B cell (primary cell): ENCODE measurements at regions not wholly inside any gene's neighbourhood (a gene's known extent, or its start where the extent isn't known, plus 50 kb on each side); places are given as distances from the start of the nearest gene placed in this dataset.

Source experiments
- ATAC-seq: fragments of 200-7000 bp; cut with Tn5 transposase; one replicate; pipeline ENCODE4 v1.10.0; 2021; ENCODE audit warnings: low read depth, mild to moderate bottlenecking, moderate number of reproducible peaks, moderate library complexity
- CTCF ChIA-PET: fragments of 350-600 bp; sonication (Branson Sonifier 250); formaldehyde crosslinking; loops from one replicate; lab custom pipeline; 2021; ENCODE audit warnings: antibody characterized with exemption, inconsistent platforms; lab: Charles Lee
- POLR2A ChIA-PET: fragments of 350-600 bp; sonication (Branson Sonifier 250); formaldehyde crosslinking; loops from one replicate; lab custom pipeline; 2021; ENCODE audit warnings: antibody characterized with exemption; lab: Charles Lee
- DNase-seq: peaks from one replicate; pipeline ENCODE4 v3.0.0; 2013
- H2AFZ ChIP-seq: 2 replicates; pipeline ENCODE4 v1.6.1; 2012; ENCODE audit warnings: mild to moderate bottlenecking, low read depth, low read length; ENCODE audit not compliant: insufficient read depth, poor library complexity, severe bottlenecking
- H3K27ac ChIP-seq, 2 donors: 1 replicate in 1 of 2; 2 replicates in 1 of 2; pipeline ENCODE4 v1.5.1; 2012 to 2013; ENCODE audit warnings: low read length in 2 of 2, mild to moderate bottlenecking in 2 of 2, moderate library complexity in 1 of 2
- H3K27me3 ChIP-seq, 4 experiments: fragments of 200-600 bp in 1 of 4; sonication (generic) in 1 of 4; replicated peaks in 1 of 4; 1 replicate in 2 of 4; 2 replicates in 2 of 4; pipeline versions ENCODE4 v1.6.1 to v1.7.0; 2013 to 2016; ENCODE audit warnings: low read length in 3 of 4, mild to moderate bottlenecking in 2 of 4, mixed read lengths in 1 of 4, moderate library complexity in 1 of 4; ENCODE audit not compliant: insufficient read depth in 4 of 4, control insufficient read depth in 3 of 4; ENCODE audit errors: control extremely low read depth in 1 of 4
- H3K36me3 ChIP-seq, 2 experiments: replicated peaks in 1 of 2; 1 replicate in 1 of 2; 2 replicates in 1 of 2; pipeline versions ENCODE4 v1.6.1 to v1.7.1; 2013; ENCODE audit warnings: low read length in 1 of 2; ENCODE audit not compliant: insufficient read depth in 2 of 2, control insufficient read depth in 1 of 2; ENCODE audit errors: control extremely low read depth in 1 of 2, extremely low read depth in 1 of 2
- H3K4me1 ChIP-seq, 2 donors: fragments of 200-600 bp in 1 of 2; sonication (generic) in 1 of 2; 1 replicate in 1 of 2; 2 replicates in 1 of 2; pipeline versions ENCODE4 v1.5.1 to v1.6.1; 2013 to 2017; ENCODE audit warnings: low read length in 2 of 2; ENCODE audit not compliant: control insufficient read depth in 2 of 2, insufficient read depth in 2 of 2
- H3K4me2 ChIP-seq: replicated peaks from 2 replicates; pipeline ENCODE3; 2012; ENCODE audit warnings: mild to moderate bottlenecking, low read depth, low read length; ENCODE audit not compliant: poor library complexity, severe bottlenecking
- H3K4me3 ChIP-seq, 5 experiments: fragments of 200-600 bp in 1 of 5; sonication (generic) in 1 of 5; 1 replicate in 3 of 5; 2 replicates in 2 of 5; pipeline versions ENCODE4 v1.5.1 to v1.7.0; 2011 to 2016; ENCODE audit warnings: low read length in 4 of 5, mild to moderate bottlenecking in 4 of 5, low read depth in 2 of 5, control low read depth in 1 of 5, moderate library complexity in 1 of 5; ENCODE audit not compliant: insufficient read depth in 1 of 5; ENCODE audit errors: control extremely low read depth in 1 of 5, extremely low read depth in 1 of 5
- H3K79me2 ChIP-seq: fragments of 200-600 bp; sonication (generic); one replicate; pipeline ENCODE4 v1.6.0; 2016; ENCODE audit warnings: low read length; ENCODE audit not compliant: control insufficient read depth, insufficient read depth
- H3K9ac ChIP-seq: fragments of 200-600 bp; sonication (generic); 2 replicates; pipeline ENCODE4 v1.6.1; 2017; ENCODE audit warnings: mild to moderate bottlenecking, low read length, moderate library complexity
- H3K9me3 ChIP-seq, 3 donors: one replicate each; pipeline versions ENCODE4 v1.6.1 to v1.7.1; 2013; ENCODE audit warnings: low read length in 2 of 3; ENCODE audit not compliant: control insufficient read depth in 2 of 3, insufficient read depth in 1 of 3; ENCODE audit errors: control extremely low read depth in 1 of 3
- H4K20me1 ChIP-seq: 2 replicates; pipeline ENCODE4 v1.6.0; 2012; ENCODE audit warnings: mild to moderate bottlenecking, low read length; ENCODE audit not compliant: insufficient read depth, control insufficient read depth, poor library complexity, severe bottlenecking
- H3K27ac Mint-ChIP-seq: one replicate; pipeline ENCODE4 v1.8.0; 2021; ENCODE audit warnings: mixed read lengths
- H3K27me3 Mint-ChIP-seq: one replicate; pipeline ENCODE4 v1.8.0; 2021; ENCODE audit warnings: mixed read lengths
- H3K4me1 Mint-ChIP-seq: one replicate; pipeline ENCODE4 v1.8.0; 2021; ENCODE audit warnings: mixed read lengths
- H3K4me3 Mint-ChIP-seq: one replicate; pipeline ENCODE4 v1.8.0; 2021; ENCODE audit warnings: mixed read lengths
- H3K9me3 Mint-ChIP-seq: one replicate; pipeline ENCODE4 v1.8.0; 2022; ENCODE audit warnings: mixed read lengths; ENCODE audit not compliant: insufficient read depth
- EZH2 ChIP-seq: IDR thresholded peaks from 2 replicates; pipeline ENCODE4 v1.6.1; 2012; ENCODE audit warnings: borderline replicate concordance, low read depth, mild to moderate bottlenecking, moderate library complexity, low read length; ENCODE audit not compliant: insufficient read depth, poor library complexity, severe bottlenecking
- WGBS: methylation state at CpG from one replicate; pipeline ENCODE4 v1.1.5; 2013; ENCODE audit warnings: missing lambda C conversion rate; ENCODE audit not compliant: insufficient coverage; 5-methylcytosine and 5-hydroxymethylcytosine counted together
- intact Hi-C: fragments of 100-400 bp; cut with micrococcal nuclease; formaldehyde crosslinking; loops from one replicate; pipeline ENCODE4 v1.10.0; 2022
- TF ChIP-seq, protein P1 (sequence below): fragments of 200-600 bp; IDR thresholded peaks from one replicate; pipeline ENCODE4 v1.8.0; 2022; ENCODE audit warnings: antibody characterized with exemption, mild to moderate bottlenecking

DNA sequence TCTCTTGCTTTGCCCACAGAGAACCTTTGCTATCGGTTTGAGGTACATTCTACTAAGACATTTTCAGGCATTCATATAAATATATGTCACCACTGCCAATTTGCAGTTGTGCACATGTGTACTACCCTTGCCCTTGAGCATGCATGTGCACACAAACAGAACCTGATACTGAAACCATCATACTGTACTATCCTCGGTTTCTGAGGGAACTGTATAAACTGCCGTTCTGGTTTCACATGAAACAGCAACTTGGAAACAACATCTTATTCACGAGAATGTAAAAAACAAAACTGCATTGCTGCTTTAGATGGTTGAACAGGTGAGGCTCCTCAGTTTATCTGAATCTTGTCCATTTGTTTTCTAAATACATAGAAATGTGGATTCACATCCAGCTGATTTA, 151.2 kb upstream of the TMEM170B start:
- no peaks in the 10 kb centered on the region for H3K36me3 ChIP-seq
- H3K4me2 ChIP-seq, result peak overlapping the region; percentile 58
- peaks cover 54 to 62% of the 10 kb centered on the region in 2 donors for H3K4me1 ChIP-seq
- CTCF ChIA-PET, result no interaction called here
- ATAC-seq (no peak), DNase-seq (peak; percentile 57)
- peaks cover 29% of the 10 kb centered on the region for H3K79me2 ChIP-seq
- Mint-ChIP-seq H3K4me1 (peaks cover 45% of the 10 kb centered on the region), H3K9me3 (no peaks in the 10 kb centered on the region), H3K27ac (peak overlapping the region; percentile 72), H3K27me3 (no peaks in the 10 kb centered on the region), H3K4me3 (peak overlapping the region; percentile 56)
- POLR2A ChIA-PET, result no interaction called here
- no peak overlapping the region for H3K9ac ChIP-seq
- WGBS, result 25% methylated on average over 2 of the region's 4 CpGs
- intact Hi-C loops, result no loop called here
- H3K4me3 ChIP-seq, result no peak overlapping the region
- H4K20me1 ChIP-seq, result peaks cover 2% of the 10 kb centered on the region
- H3K9me3 ChIP-seq, result peaks cover 0 to 3% (median 0%) of the 10 kb centered on the region in 3 donors
- no peak for TF ChIP-seq EZH2
- TF ChIP-seq, protein P1, sequence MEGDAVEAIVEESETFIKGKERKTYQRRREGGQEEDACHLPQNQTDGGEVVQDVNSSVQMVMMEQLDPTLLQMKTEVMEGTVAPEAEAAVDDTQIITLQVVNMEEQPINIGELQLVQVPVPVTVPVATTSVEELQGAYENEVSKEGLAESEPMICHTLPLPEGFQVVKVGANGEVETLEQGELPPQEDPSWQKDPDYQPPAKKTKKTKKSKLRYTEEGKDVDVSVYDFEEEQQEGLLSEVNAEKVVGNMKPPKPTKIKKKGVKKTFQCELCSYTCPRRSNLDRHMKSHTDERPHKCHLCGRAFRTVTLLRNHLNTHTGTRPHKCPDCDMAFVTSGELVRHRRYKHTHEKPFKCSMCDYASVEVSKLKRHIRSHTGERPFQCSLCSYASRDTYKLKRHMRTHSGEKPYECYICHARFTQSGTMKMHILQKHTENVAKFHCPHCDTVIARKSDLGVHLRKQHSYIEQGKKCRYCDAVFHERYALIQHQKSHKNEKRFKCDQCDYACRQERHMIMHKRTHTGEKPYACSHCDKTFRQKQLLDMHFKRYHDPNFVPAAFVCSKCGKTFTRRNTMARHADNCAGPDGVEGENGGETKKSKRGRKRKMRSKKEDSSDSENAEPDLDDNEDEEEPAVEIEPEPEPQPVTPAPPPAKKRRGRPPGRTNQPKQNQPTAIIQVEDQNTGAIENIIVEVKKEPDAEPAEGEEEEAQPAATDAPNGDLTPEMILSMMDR, result no peak
- H3K27me3 ChIP-seq, result no peaks in the 10 kb centered on the region
- H2AFZ ChIP-seq, result no peak overlapping the region
- peak overlapping the region; percentile 39 to 59 for H3K27ac ChIP-seq

DNA sequence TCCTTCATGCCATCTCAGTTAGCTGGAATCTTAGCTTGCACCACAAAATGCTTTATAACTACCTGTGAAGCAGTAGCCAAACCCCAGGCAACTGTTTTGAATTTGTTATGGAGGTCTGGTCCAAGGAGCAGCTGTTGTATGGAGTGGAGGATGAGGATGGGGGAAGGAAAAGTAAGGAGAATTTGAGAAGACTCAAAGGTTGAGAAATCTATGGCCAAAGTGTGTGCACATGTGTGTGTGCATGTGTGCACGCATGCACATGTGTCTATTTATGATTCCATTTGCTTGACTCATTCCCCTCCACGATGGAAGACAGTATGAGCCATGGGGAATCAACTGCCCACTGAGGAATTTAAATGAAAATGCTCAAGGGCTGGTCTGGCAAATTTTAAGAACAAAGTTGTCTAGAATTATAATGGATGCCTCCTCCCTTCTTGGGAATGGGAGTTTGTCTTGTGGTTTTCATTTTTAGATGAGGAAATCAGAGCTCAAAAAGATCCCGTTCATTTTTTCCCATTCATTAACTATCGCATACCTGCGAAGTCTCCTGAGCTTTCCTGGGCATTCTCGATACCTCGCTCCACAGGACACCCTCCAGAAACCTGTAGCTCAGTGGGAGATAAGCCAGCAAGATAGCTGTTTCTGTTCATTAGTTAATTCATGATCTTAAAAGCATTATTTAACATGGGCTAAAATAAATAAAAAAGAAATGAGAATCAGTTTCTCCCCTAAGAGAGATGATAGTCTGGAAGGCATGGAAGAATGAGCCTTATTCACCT, 152.3 kb upstream of the NEDD9 start:
- no peak overlapping the region for H3K9ac ChIP-seq
- peaks cover 40% of the 10 kb centered on the region for H3K79me2 ChIP-seq
- H3K4me3 Mint-ChIP-seq, result no peak overlapping the region
- no peak overlapping the region for H3K4me3 ChIP-seq
- WGBS, result no CpG with 5 or more reads among the region's 7 CpGs
- no peaks in the 10 kb centered on the region for H3K27me3 ChIP-seq
- no peaks in the 10 kb centered on the region for H3K9me3 Mint-ChIP-seq
- DNase-seq, result no peak
- TF ChIP-seq, protein P1, result no peak
- TF ChIP-seq EZH2, result no peak
- H3K9me3 ChIP-seq, result peaks cover 0 to 3% (median 0%) of the 10 kb centered on the region in 3 donors
- ATAC-seq, result no peak
- peaks cover 18% of the 10 kb centered on the region for H4K20me1 ChIP-seq
- H3K4me2 ChIP-seq, result no peak overlapping the region
- H3K4me1 ChIP-seq, result peaks cover 70 to 77% of the 10 kb centered on the region in 2 donors
- POLR2A ChIA-PET, result interaction anchor here (0.6 kb wide), 1 partner anchor 59 kb away, joined by 5 read pairs; no protein-coding TSS in a partner anchor
- CTCF ChIA-PET, result interaction anchor here (0.9 to 1.5 kb wide), 3 partner anchors 20 to 111 kb away, joined by 3 to 5 read pairs (median 3); no protein-coding TSS in a partner anchor
- H3K27me3 Mint-ChIP-seq, result no peaks in the 10 kb centered on the region
- peaks cover 61% of the 10 kb centered on the region for H3K4me1 Mint-ChIP-seq
- H3K36me3 ChIP-seq, result peaks cover 0 to 6% of the 10 kb centered on the region in 2 experiments
- intact Hi-C loops, result no loop called here
- H3K27ac Mint-ChIP-seq, result peak overlapping the region; percentile 53
- no peak overlapping the region for H2AFZ ChIP-seq
- H3K27ac ChIP-seq, result no peak overlapping the region
